GM21515 (cell line): ENCODE measurements at regions not wholly inside any gene's neighbourhood (a gene's known extent, or its start where the extent isn't known, plus 50 kb on each side); places are given as distances from the start of the nearest gene placed in this dataset.
"Not testable (repeated sequence)": the region's sequence is repeated elsewhere in the genome, so short reads cannot be mapped to it uniquely, and the experiment has no call there.

ENCODE experiments used
- ATAC-seq: cut with Tn5 transposase; IDR thresholded peaks from one replicate; pipeline ENCODE4 v1.9.1; 2021; ENCODE audit not compliant: unreplicated experiment

GRCh38 chr6:26956078-26956600 lies 291.4 kb upstream of the PRSS16 start:
- not testable (repeated sequence) for ATAC-seq

DNA sequence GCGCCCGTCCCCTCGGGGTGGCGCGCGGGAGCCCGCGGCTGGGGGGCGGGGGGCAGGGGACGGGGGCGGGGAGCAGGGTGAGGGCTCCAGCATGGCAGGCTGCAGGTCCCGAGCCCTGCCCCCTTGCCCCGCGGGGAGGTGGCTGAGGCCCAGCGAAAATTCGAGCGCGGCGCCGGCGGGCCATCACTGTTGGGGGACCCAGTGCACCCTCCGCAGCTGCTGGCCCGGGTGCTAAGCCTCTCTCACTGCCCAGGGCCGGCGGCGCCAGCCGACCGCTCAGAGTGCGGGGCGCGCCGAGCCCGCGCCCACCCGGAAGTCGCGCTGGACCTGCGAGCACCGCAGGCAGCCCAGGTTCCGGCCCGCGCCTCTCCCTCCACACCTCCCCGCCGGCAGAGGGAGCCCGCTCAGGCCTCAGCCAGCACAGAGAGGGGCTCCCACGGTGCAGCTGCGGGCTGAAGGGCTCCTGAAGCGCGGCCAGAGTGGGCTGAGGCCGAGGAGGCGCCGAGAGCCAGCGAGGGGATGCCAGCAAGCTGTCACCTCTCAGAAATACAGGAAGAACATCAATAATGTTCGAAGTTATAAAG lies 290.8 kb upstream of the PRSS16 start:
- not testable (repeated sequence) for ATAC-seq

- not testable (repeated sequence) for ATAC-seq
Observed at GRCh38 chr6:26957399-26958127, 289.9 kb upstream of the PRSS16 start.

DNA sequence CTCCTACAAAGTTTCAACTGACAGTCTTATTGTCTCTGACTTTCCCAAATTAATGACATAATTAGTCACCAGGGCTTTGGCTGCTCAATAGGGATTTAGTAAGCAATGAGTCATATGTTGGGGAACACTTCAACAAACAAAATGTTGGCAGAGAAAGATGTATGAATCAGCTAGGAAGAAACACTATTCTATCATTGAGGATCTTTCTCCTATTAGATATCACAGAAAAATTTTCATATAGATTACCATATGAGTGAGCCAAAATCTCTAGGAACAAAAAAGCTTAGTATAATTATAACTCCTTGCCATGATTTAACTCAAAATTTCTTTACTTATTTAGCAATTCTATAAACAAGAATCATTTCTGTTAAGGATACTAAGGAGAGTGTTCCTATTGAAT lies 286.3 kb upstream of the PRSS16 start:
- ATAC-seq, result not testable (repeated sequence)

- ATAC-seq, result no peak
Observed at GRCh38 chr6:27002447-27002846, 245.1 kb upstream of the PRSS16 start.

DNA sequence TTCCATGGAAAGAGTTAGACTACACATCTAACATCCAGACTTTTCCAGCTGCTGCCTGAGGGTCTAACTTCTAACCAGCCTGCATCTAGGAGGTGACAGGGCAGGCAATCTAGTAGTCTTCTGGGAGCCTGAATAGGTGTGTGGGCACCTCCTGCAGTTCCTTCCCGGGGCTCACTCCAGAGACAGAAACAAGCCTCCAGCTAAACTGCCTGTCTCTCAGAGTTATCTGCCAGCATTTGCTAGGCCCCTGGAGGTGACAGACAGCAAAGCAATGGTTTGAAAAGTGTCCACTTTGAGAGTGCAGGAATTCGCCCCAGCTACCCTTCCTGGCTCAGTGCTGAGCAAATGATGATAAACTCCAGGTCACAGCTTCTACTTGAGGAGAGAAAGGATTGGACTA lies 240.5 kb upstream of the PRSS16 start:
- no peak for ATAC-seq

DNA sequence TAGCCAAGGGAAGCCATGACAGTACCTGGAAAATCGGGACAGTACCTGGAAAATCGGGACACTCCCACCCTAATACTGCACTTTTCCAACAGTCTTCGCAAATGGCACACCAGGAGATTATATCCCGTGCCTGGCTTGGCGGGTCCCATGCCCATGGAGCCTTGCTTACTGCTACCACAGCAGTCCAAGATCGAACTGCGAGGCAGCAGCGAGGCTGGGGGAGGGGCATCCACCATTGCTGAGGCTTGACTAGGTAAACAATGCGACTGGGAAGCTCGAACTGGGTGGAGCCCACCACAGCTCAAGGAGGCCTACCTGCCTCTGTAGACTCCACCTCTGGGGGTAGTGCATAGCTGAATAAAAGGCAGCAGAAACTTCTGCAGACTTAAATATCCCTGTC lies 238.9 kb upstream of the PRSS16 start:
- ATAC-seq, result not testable (repeated sequence)

DNA sequence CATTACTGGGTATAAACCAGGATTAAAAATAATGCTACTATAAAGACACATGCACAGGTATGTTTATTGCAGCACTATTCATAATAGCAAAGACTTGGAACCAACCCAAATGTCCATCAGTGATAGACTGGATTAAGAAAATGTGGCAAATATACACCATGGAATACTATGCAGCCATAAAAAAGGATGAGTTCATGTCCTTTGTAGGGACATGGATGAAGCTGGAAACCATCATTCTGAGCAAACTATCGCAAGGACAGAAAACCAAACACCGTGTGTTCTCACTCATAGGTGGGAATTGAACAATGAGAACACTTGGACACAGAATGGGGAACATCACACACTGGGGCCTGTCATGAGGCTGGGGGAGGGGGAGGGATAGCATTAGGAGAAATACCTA lies 233.4 kb upstream of the PRSS16 start:
- ATAC-seq, result not testable (repeated sequence)

- ATAC-seq, result no peak
Observed at GRCh38 chr6:27016689-27017088, 230.8 kb upstream of the PRSS16 start.

- ATAC-seq, result not testable (repeated sequence)
Observed at GRCh38 chr6:27018401-27018800, 229.1 kb upstream of the PRSS16 start.

- no peak for ATAC-seq
Observed at GRCh38 chr6:27019651-27020552, 227.6 kb upstream of the PRSS16 start.

- no peak for ATAC-seq
Observed at GRCh38 chr6:27020553-27020880, 227.0 kb upstream of the PRSS16 start.

GRCh38 chr6:27023664-27024063 lies 223.8 kb upstream of the PRSS16 start:
- no peak for ATAC-seq

GRCh38 chr6:27025351-27025750 lies 222.2 kb upstream of the PRSS16 start:
- ATAC-seq, result no peak

DNA sequence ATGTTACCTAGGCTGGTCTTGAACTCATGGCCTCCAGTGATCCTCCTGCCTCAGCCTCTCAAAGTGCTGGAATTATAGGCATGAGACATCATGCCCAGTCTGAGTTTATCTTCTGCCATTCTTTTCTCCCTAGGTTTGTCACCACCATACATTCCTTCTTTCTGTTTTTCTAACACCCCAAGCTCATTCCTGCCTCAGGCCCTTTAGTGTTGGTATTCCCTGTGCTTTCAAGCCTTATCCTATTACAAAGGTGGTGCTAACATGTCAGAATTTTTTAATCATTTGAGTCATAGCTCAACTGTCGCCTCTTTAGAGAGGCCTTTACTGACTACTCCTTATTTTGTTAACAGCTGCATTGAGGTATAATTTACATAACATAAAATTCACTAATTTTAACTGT lies 221.1 kb upstream of the PRSS16 start:
- ATAC-seq, result no peak

DNA sequence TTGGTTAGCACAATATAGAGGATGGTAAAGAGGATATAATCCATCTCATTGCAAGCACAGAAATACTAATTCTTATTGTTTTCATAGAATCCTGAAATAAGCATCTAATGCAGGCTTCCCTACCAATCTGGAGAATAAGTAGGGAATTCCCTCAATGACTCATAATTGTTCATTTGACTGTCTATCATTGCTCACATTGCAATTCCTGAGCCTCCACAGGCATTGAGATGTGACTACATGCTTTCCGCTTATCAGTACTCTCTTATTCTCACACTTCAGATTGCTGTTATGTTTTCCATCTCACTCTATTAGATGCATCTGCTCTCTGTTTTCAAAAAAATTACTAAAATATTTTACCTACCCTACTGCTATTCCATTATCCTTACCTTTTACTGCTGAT lies 216.2 kb upstream of the PRSS16 start:
- no peak for ATAC-seq

DNA sequence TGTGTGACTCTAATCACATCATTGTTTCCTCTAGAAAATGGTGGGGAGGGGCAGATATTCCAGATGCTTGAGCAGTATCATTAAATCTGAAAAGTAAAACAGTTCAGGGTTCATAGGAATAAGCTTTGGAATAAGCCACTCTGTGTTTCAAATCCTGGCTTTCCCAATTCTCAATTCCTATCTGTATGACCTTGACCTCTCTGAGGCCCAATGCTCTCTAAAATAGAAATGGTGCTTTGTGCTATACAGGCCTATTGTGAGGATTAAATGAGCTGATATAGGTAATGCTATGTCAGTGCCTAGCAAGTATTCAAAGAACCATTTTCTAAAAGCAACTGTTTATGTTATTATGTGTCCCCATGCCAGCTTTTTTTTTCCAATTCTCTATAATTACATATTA lies 209.0 kb upstream of the PRSS16 start:
- ATAC-seq, result no peak

DNA sequence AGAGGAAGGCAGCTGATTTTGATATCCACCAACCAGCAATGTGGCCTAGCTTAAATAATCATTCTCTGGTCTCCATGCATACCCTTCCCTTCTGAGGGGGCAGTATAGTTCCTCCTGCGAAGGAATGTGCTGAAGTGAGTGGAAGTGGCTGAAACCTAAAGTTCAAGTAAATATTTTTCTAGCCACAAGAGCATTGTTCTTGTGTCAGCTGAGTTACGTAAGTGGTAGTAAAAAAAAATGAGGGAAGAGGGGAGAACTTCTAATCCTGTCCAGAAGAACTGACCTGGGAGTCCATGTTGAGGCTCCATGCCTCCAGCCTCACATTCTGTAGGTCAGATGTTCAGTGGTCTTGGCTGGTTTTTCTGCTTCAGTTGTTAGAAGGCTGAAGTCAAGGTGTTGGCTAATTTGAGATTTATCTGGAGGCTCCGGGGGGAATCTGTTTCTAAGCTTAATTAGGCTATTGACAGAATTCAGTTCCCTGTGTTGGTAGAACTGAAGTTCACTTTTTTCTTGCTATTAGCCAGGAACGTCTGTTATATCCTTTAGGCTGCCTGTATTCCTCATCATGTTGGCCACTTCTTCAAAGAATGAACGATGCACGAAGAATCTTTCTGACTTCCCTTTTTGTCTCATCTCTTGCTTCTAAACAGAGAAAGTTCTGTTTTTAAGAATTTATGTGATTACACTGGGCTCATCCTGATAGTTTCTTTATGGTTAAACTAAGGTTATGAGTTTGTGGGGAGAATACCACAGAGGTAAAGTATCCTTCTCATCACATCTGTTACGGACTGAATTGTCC lies 207.1 kb upstream of the PRSS16 start:
- ATAC-seq, result no peak

DNA sequence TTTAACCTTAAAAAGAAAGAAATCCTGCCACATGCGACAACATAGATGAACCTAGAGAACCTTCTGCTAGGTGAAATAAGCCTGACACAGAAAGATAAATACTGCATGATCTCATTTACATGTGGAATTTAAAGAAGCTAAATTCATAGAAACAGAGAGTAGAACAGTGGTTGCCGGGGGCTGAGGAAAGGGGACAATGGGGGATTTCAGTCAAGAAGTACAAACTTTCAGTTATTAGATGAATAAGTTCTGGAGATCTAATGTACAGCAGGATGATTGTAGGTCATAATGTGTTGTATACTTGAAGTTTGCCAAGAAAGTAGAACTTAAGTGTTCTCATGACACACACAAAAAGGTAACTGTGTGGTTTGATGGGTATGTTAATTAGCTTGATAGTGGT lies 204.3 kb upstream of the PRSS16 start:
- ATAC-seq, result no peak

DNA sequence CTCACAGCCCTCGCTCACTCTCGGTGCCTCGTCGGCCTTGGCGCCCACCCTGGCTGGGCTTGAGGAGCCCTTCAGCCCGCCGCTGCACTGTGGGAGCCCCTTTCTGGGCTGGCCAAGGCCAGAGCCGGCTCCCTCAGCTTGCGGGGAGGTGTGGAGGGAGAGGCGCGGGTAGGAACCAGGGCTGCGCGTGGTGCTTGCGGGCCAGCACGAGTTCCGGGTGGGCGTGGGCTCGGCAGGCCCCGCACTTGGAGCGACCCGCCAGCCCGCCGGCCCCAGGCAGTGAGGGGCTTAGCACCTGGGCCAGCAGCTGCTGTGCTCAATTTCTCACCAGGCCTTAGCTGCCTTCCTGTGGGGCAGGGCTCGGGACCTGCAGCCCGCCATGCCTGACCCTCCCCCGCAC lies 202.4 kb upstream of the PRSS16 start:
- ATAC-seq, result not testable (repeated sequence)

DNA sequence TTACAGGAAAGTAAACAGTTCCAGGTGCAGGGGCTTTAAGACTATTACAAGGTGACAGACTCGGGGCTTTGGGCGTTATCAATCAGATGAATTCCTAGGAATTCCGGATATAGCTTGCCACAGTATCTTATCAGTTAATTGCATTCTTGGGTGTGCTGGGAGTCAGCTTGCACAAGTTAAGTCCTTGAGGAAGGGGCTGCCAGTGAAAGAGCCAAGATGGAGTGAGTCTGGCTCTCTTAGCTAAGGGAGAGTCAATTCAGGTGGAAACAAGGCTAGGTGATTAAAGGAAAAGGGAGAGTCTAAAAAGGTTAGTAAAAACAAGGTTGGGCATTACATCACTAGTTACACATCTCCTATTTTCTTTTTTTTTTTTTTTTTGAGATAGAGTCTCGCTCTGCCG lies 199.8 kb upstream of the PRSS16 start:
- ATAC-seq, result not testable (repeated sequence)
